ENCODE measurements at regions not wholly inside any gene's neighbourhood (a gene's known extent, or its start where the extent isn't known, plus 50 kb on each side); places are given as distances from the start of the nearest gene placed in this dataset.

GRCh38 chr10:117944676-117945447, 101.9 kb downstream of the RAB11FIP2 start:
- DNase-seq (ENCODE audit: insufficient read length) (no peak), FAIRE-seq (no peak)
- TF ChIP-seq POLR2AphosphoS5 (IDR thresholded peaks at IDR 0.05; ENCODE audit: low read depth, low read length) (no peak), POLR2A (IDR thresholded peaks at IDR 0.05; ENCODE audit: low read depth, low read length) (no peak), TAF1 (IDR thresholded peaks at IDR 0.05; ENCODE audit: borderline replicate concordance, low read depth, low read length) (no peak)

- no peak for TF ChIP-seq POLR2AphosphoS5 (IDR thresholded peaks at IDR 0.05; ENCODE audit: low read depth, low read length)
- no peak for TF ChIP-seq TAF1 (IDR thresholded peaks at IDR 0.05; ENCODE audit: borderline replicate concordance, low read depth, low read length)
- no peak for TF ChIP-seq POLR2A (IDR thresholded peaks at IDR 0.05; ENCODE audit: low read depth, low read length)
- no peak for DNase-seq (ENCODE audit: insufficient read length)
- FAIRE-seq: no peak
Measured at GRCh38 chr10:117945651-117946050, 101.1 kb downstream of the RAB11FIP2 start.

- TF ChIP-seq TAF1 (IDR thresholded peaks at IDR 0.05; ENCODE audit: borderline replicate concordance, low read depth, low read length): no peak
- no peak for TF ChIP-seq POLR2A (IDR thresholded peaks at IDR 0.05; ENCODE audit: low read depth, low read length)
- no peak for TF ChIP-seq POLR2AphosphoS5 (IDR thresholded peaks at IDR 0.05; ENCODE audit: low read depth, low read length)
- FAIRE-seq (no peak), DNase-seq (ENCODE audit: insufficient read length) (no peak)
Measured at GRCh38 chr10:117946525-117947070, 100.1 kb downstream of the RAB11FIP2 start.

GRCh38 chr10:117948493-117948892, 98.2 kb downstream of the RAB11FIP2 start:
- DNase-seq (ENCODE audit: insufficient read length): no peak

GRCh38 chr10:117950408-117950807, 96.3 kb downstream of the RAB11FIP2 start:
- DNase-seq (ENCODE audit: insufficient read length) (no peak), FAIRE-seq (no peak)
- TF ChIP-seq POLR2A (IDR thresholded peaks at IDR 0.05; ENCODE audit: low read depth, low read length): no peak
- no peak for TF ChIP-seq TAF1 (IDR thresholded peaks at IDR 0.05; ENCODE audit: borderline replicate concordance, low read depth, low read length)
- no peak for TF ChIP-seq POLR2AphosphoS5 (IDR thresholded peaks at IDR 0.05; ENCODE audit: low read depth, low read length)

More at GRCh38 chr10:117948493-117948892, 98.2 kb downstream of the RAB11FIP2 start:
- no peak for TF ChIP-seq POLR2AphosphoS5 (IDR thresholded peaks at IDR 0.05; ENCODE audit: low read depth, low read length)
- TF ChIP-seq POLR2A (IDR thresholded peaks at IDR 0.05; ENCODE audit: low read depth, low read length): no peak
- TF ChIP-seq TAF1 (IDR thresholded peaks at IDR 0.05; ENCODE audit: borderline replicate concordance, low read depth, low read length): no peak
- no peak for FAIRE-seq
